ENCODE measurements at regions not wholly inside any gene's neighbourhood (a gene's known extent, or its start where the extent isn't known, plus 50 kb on each side); places are given as distances from the start of the nearest gene placed in this dataset.

- TF ChIP-seq, protein P1, sequence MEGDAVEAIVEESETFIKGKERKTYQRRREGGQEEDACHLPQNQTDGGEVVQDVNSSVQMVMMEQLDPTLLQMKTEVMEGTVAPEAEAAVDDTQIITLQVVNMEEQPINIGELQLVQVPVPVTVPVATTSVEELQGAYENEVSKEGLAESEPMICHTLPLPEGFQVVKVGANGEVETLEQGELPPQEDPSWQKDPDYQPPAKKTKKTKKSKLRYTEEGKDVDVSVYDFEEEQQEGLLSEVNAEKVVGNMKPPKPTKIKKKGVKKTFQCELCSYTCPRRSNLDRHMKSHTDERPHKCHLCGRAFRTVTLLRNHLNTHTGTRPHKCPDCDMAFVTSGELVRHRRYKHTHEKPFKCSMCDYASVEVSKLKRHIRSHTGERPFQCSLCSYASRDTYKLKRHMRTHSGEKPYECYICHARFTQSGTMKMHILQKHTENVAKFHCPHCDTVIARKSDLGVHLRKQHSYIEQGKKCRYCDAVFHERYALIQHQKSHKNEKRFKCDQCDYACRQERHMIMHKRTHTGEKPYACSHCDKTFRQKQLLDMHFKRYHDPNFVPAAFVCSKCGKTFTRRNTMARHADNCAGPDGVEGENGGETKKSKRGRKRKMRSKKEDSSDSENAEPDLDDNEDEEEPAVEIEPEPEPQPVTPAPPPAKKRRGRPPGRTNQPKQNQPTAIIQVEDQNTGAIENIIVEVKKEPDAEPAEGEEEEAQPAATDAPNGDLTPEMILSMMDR (IDR thresholded peaks at IDR 0.05) = no peak
- no peak for TF ChIP-seq POLR2A (IDR thresholded peaks at IDR 0.05)
Observed at GRCh38 chr1:242946206-242946605, 308.9 kb downstream of the CEP170 start.
